Gastroesophageal sphincter (tissue), 3 donors: ENCODE measurements at regions not wholly inside any gene's neighbourhood (a gene's known extent, or its start where the extent isn't known, plus 50 kb on each side); places are given as distances from the start of the nearest gene placed in this dataset.

Experiments used
- CTCF ChIP-seq, 4 experiments: fragments of 200-600 bp in 2 of 4; fragments of 450-650 bp in 2 of 4; sonication (generic) in 1 of 4; IDR thresholded peaks; one replicate each; pipeline ENCODE4 v1.5.1; 2017 to 2019; ENCODE audit warnings: antibody characterized with exemption in 4 of 4, mild to moderate bottlenecking in 2 of 4, moderate library complexity in 2 of 4
- POLR2A ChIP-seq, 2 donors: fragments of 450-650 bp; IDR thresholded peaks; one replicate each; pipeline ENCODE4 v1.6.1; 2017; ENCODE audit warnings: antibody characterized with exemption in 2 of 2, mild to moderate bottlenecking in 2 of 2, moderate library complexity in 1 of 2

GRCh38 chr2:149994057-149994728 lies 406.6 kb upstream of the MMADHC start:
- TF ChIP-seq CTCF (IDR thresholded peaks at IDR 0.05) (no peak), POLR2A (IDR thresholded peaks at IDR 0.05) (no peak)
